Body of pancreas (tissue), 4 donors: ENCODE measurements at regions not wholly inside any gene's neighbourhood (a gene's known extent, or its start where the extent isn't known, plus 50 kb on each side); places are given as distances from the start of the nearest gene placed in this dataset.

Experiments
- ATAC-seq: fragments of 150-250 bp; one replicate; pipeline ENCODE4 v1.9.1; 2016
- DNase-seq, 4 donors: peaks; one replicate each; pipeline ENCODE4 v3.0.0-alpha.2; 2019
- H3K27ac ChIP-seq, 4 donors: fragments of 200-600 bp; sonication (generic); 1 replicate in 3 of 4; 2 replicates in 1 of 4; pipeline versions ENCODE4 v1.5.1 to v1.6.1; 2016 to 2019; ENCODE audit warnings: mild to moderate bottlenecking in 1 of 4, mixed read lengths in 1 of 4, moderate library complexity in 1 of 4
- H3K27me3 ChIP-seq, 2 donors: fragments of 200-600 bp; sonication (generic); one replicate each; pipeline ENCODE4 v1.6.0; 2016; ENCODE audit warnings: mild to moderate bottlenecking in 1 of 2
- H3K36me3 ChIP-seq, 2 donors: fragments of 200-600 bp; sonication (generic); replicated peaks in 1 of 2; 2 replicates each; pipeline ENCODE4 v1.5.1; 2016; ENCODE audit warnings: low read depth in 2 of 2; ENCODE audit not compliant: insufficient read depth in 1 of 2
- H3K4me1 ChIP-seq: fragments of 200-600 bp; sonication (generic); one replicate; pipeline ENCODE4 v1.6.0; 2016
- H3K4me3 ChIP-seq, 2 donors: fragments of 200-600 bp; sonication (generic); 1 replicate in 1 of 2; 2 replicates in 1 of 2; pipeline ENCODE4 v1.5.1; 2016 to 2019
- H3K9me3 ChIP-seq, 3 donors: fragments of 200-600 bp; sonication (generic); 1 replicate in 2 of 3; 2 replicates in 1 of 3; pipeline ENCODE4 v1.5.1; 2016
- CTCF ChIP-seq, 7 experiments: fragments of 450-650 bp in 4 of 7; fragments of 200-600 bp in 3 of 7; sonication (generic) in 3 of 7; IDR thresholded peaks; one replicate each; pipeline ENCODE4 v1.5.1; 2016 to 2019; ENCODE audit warnings: antibody characterized with exemption in 7 of 7
- POLR2A ChIP-seq, 3 donors: fragments of 450-650 bp; IDR thresholded peaks; one replicate each; pipeline ENCODE4 v1.6.1; 2016; ENCODE audit warnings: antibody characterized with exemption in 3 of 3, mild to moderate bottlenecking in 2 of 3
- WGBS, 2 donors: methylation state at CpG; one replicate each; pipeline ENCODE4 v1.1.5; 2017; 5-methylcytosine and 5-hydroxymethylcytosine counted together
- intact Hi-C: fragments of 100-400 bp; cut with DNase I; formaldehyde crosslinking; loops from one replicate; pipeline ENCODE4 v1.15.1; 2023

- 77 to 80% methylated on average over 4 of the region's 4 CpGs for WGBS, 2 donors
- ATAC-seq = no peak
- H3K36me3 ChIP-seq = no peaks in the 10 kb centered on the region
- H3K4me3 ChIP-seq = no peak overlapping the region
- no peak overlapping the region for H3K27ac ChIP-seq
- H3K9me3 ChIP-seq = no peaks in the 10 kb centered on the region
- TF ChIP-seq CTCF (IDR thresholded peaks at IDR 0.05) (no peak), POLR2A (IDR thresholded peaks at IDR 0.05) (no peak)
- no peaks in the 10 kb centered on the region for H3K4me1 ChIP-seq
- H3K27me3 ChIP-seq = no peaks in the 10 kb centered on the region
- DNase-seq = no peak
- intact Hi-C loops = no loop called here
These were observed 174.0 kb downstream of the DAD1 start for GRCh38 chr14:22414876-22415604.

GRCh38 chr14:22412926-22413411 is 176.1 kb downstream of the DAD1 start:
- no peak overlapping the region for H3K4me3 ChIP-seq
- ATAC-seq (no peak), DNase-seq (no peak)
- no peaks in the 10 kb centered on the region for H3K4me1 ChIP-seq
- no peaks in the 10 kb centered on the region for H3K36me3 ChIP-seq
- intact Hi-C loops = no loop called here
- TF ChIP-seq POLR2A (IDR thresholded peaks at IDR 0.05) (no peak), CTCF (IDR thresholded peaks at IDR 0.05) (no peak)
- H3K27me3 ChIP-seq = no peaks in the 10 kb centered on the region
- H3K9me3 ChIP-seq = no peaks in the 10 kb centered on the region
- H3K27ac ChIP-seq = no peak overlapping the region
- 88 to 91% methylated on average over 5 of the region's 5 CpGs for WGBS, 2 donors

- Histone ChIP-seq H3K4me3 (no peak overlapping the region), H3K36me3 (no peaks in the 10 kb centered on the region), H3K27me3 (no peaks in the 10 kb centered on the region), H3K4me1 (no peaks in the 10 kb centered on the region), H3K27ac (no peak overlapping the region), H3K9me3 (no peaks in the 10 kb centered on the region)
- ATAC-seq (no peak), DNase-seq (no peak)
- TF ChIP-seq CTCF (IDR thresholded peaks at IDR 0.05) = no peak
- TF ChIP-seq POLR2A (IDR thresholded peaks at IDR 0.05) = no peak
- 85 to 87% methylated on average over 5 of the region's 5 CpGs for WGBS, 2 donors
- intact Hi-C loops = no loop called here
These were observed 177.5 kb downstream of the DAD1 start for GRCh38 chr14:22411398-22412055.

GRCh38 chr14:22410497-22410896 is 178.5 kb downstream of the DAD1 start:
- H3K4me1 ChIP-seq = no peaks in the 10 kb centered on the region
- H3K27me3 ChIP-seq = no peaks in the 10 kb centered on the region
- intact Hi-C loops = no loop called here
- H3K9me3 ChIP-seq = no peaks in the 10 kb centered on the region
- no peak for DNase-seq
- no peak for ATAC-seq
- no peak overlapping the region for H3K4me3 ChIP-seq
- H3K36me3 ChIP-seq = no peaks in the 10 kb centered on the region
- H3K27ac ChIP-seq = no peak overlapping the region
- TF ChIP-seq CTCF (IDR thresholded peaks at IDR 0.05) = no peak
- no peak for TF ChIP-seq POLR2A (IDR thresholded peaks at IDR 0.05)
